ENCODE measurements at regions not wholly inside any gene's neighbourhood (a gene's known extent, or its start where the extent isn't known, plus 50 kb on each side); places are given as distances from the start of the nearest gene placed in this dataset.

DNA sequence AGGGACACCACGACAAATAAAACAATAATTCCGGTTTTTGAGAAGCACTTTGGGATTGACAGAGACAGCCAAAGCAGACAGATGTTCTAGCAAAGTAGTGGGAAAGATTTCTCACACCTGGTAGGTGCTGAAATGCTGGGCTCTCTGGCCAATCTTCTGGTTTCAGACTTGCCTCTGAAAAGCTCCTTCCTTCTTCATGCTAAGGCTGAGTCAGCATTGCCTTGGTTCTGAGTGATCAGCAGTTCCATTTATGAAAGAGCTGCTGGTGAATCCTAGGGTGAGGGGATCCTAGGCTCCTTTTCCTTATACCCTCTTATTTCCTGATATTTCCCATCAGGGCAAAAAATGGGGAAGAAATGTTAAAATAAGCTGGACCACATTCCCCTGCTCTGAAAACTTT is 268.7 kb upstream of the SALL1 start:
- Histone ChIP-seq H3K4me3 (no peak overlapping the region), H3K27ac (no peak overlapping the region)
- TF ChIP-seq, protein P1, sequence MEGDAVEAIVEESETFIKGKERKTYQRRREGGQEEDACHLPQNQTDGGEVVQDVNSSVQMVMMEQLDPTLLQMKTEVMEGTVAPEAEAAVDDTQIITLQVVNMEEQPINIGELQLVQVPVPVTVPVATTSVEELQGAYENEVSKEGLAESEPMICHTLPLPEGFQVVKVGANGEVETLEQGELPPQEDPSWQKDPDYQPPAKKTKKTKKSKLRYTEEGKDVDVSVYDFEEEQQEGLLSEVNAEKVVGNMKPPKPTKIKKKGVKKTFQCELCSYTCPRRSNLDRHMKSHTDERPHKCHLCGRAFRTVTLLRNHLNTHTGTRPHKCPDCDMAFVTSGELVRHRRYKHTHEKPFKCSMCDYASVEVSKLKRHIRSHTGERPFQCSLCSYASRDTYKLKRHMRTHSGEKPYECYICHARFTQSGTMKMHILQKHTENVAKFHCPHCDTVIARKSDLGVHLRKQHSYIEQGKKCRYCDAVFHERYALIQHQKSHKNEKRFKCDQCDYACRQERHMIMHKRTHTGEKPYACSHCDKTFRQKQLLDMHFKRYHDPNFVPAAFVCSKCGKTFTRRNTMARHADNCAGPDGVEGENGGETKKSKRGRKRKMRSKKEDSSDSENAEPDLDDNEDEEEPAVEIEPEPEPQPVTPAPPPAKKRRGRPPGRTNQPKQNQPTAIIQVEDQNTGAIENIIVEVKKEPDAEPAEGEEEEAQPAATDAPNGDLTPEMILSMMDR (IDR thresholded peaks at IDR 0.05), result no peak
- DNase-seq (ENCODE audit: low spot score), result no peak

DNA sequence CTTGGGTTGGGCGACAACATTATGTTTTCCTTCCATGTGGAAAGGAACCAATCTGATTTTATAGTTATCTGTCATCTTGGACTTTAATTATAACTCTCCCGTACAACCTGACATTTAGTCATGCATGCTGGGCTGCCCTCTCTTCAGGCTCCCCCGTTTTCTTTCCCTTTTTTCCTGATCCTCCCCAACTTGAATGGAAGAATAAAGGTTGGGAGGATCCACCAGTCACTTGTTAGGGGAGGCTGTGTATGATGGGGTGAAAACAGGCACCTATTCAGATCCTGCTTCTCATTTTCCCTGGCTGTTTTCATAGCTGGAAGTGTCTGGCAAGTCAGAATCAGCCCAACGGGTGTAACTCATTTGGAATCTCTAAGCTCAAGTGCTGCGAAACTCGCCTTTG is 267.2 kb upstream of the SALL1 start:
- no peak for DNase-seq (ENCODE audit: low spot score)
- TF ChIP-seq, protein P1 (IDR thresholded peaks at IDR 0.05), result no peak
- H3K27ac ChIP-seq, result no peak overlapping the region
- H3K4me3 ChIP-seq, result no peak overlapping the region

DNA sequence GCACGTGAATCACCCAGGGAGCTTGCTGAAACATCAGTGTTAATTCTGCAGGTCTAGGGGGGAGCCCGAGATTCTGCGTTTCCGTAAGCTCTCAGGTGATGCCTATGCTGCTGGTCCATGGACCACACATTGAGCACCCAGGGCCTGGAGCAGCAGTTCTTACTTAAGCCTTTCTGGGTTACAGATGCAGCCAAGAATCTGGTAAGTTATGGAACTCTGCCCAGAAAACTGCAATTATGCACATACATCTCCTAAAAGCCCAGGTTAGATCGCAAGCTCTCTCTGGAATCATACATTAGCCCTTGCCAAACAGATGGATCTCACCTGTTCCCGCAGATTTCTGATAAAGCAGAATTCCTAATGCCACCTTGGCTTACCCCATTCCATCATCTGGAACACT is 265.9 kb upstream of the SALL1 start:
- DNase-seq (ENCODE audit: low spot score), result no peak
- no peak overlapping the region for H3K4me3 ChIP-seq
- no peak overlapping the region for H3K27ac ChIP-seq
- TF ChIP-seq, protein P1 (IDR thresholded peaks at IDR 0.05), result no peak

DNA sequence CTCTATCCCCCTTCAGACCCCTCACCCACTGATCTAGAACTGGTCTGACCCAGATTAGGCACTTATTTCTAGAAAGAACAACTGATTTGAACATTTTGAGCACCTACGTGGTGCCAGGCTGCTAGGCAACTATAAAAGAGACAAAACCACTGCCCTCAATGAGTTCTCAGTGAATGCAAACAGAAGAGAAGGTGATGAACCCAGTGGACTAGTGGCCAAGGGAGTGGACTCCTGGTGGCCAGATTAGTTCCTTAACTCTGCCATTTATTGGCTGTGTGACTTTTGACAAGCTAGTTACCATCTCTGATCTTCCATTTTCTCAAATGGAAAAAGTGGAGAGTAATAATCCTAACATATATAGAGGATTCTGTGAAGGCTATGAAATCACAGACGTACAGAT is 259.1 kb upstream of the SALL1 start:
- DNase-seq (ENCODE audit: low spot score), result no peak
- TF ChIP-seq, protein P1 (IDR thresholded peaks at IDR 0.05), result no peak
- H3K27ac ChIP-seq, result no peak overlapping the region
- H3K4me3 ChIP-seq, result no peak overlapping the region

DNA sequence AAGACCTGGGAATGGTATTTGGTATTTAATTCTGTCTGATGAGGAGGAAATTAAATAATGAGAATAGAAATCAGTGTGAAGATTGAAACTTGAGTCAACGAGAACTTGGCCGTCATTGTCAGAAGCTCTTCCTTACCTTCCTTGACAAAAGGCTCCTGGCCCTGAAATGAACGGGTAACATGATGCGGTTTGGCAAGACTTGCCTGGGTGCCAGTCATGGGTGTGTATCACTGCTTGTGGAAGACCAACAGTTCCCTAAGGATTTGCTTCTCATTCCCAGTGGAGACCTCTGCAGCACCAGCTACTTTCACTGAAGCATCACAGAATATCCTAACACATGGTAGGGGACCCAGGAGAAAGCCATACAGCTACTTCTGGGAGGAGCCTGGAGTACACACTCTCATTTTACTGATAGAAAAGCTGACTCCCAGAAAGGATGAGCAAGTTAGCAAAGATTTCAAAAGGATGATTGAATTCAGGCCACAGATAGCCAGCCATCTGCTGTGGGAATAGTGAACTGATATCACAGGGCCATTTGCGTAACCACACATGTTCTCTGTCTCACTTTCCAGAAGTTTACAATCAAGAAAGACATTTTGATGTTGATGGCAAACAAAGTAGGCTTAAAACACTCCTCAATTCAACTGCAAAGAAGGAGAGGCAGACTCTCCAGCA is 258.1 kb upstream of the SALL1 start:
- Histone ChIP-seq H3K27ac (no peak overlapping the region), H3K4me3 (no peak overlapping the region)
- DNase-seq (ENCODE audit: low spot score), result no peak
- TF ChIP-seq, protein P1 (IDR thresholded peaks at IDR 0.05), result no peak

DNA sequence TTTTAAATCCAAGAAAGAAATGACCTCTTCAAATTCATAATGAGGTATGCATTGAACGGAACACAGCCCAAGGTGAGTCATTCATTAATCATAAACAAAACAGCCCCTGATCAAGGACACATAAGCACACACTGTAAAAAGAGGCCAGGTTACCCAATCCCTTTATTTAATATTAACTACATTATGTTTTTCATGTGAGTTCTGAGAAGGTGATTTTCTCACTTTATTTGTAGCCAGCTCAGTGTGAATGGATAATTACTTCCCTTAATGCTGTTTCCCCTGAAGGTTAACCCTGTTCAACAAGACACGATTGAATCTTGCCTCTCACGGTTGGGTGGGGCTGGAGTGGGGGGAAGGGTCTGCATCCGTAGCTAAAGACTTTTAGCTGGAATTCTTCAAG is 257.3 kb upstream of the SALL1 start:
- no peak overlapping the region for H3K4me3 ChIP-seq
- no peak overlapping the region for H3K27ac ChIP-seq
- DNase-seq (ENCODE audit: low spot score), result no peak
- TF ChIP-seq, protein P1 (IDR thresholded peaks at IDR 0.05), result no peak

DNA sequence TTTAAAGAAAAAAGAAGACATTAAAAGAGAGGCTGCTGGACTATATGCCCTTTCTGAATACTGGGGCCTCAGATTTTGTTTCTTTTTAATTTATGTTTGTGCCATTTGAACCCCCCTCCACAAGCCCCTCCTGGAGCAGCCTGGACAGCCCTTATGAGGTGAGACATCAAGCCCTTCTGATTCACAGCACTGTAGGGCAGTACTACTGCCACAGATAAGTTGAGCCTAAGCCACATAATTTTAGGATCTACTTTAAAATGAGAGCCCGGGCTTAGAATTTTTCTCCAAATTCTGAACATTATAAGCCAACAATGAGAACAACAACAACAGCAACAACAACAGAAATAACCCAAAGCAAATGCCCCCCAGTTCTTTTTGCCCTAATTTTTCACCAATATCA is 256.9 kb upstream of the SALL1 start:
- H3K4me3 ChIP-seq, result no peak overlapping the region
- H3K27ac ChIP-seq, result no peak overlapping the region
- TF ChIP-seq, protein P1 (IDR thresholded peaks at IDR 0.05), result no peak
- DNase-seq (ENCODE audit: low spot score), result no peak
